HepG2 (cell line): ENCODE measurements at regions not wholly inside any gene's neighbourhood (a gene's known extent, or its start where the extent isn't known, plus 50 kb on each side); places are given as distances from the start of the nearest gene placed in this dataset.

Experiments used
- CBX5 ChIP-seq: sonication (generic); formaldehyde crosslinking; IDR thresholded peaks from 2 replicates; pipeline ENCODE4 v1.4.0; 2020; ENCODE audit warnings: missing genetic modification reagents, borderline replicate concordance
- CREB1 ChIP-seq, 2 experiments: fragments of 450-650 bp in 1 of 2; IDR thresholded peaks; 2 replicates each; pipeline ENCODE4 v1.6.1; 2016 to 2017; ENCODE audit warnings: control low read depth in 1 of 2, mild to moderate bottlenecking in 1 of 2, missing compliant biosample characterization in 1 of 2, missing genetic modification characterization in 1 of 2
- FUBP1 ChIP-seq: sonication (generic); formaldehyde crosslinking; IDR thresholded peaks from 2 replicates; pipeline ENCODE4 v1.5.1; 2020; ENCODE audit warnings: missing genetic modification reagents, mild to moderate bottlenecking, borderline replicate concordance
- GFI1 ChIP-seq: sonication (generic); formaldehyde crosslinking; IDR thresholded peaks from 2 replicates; pipeline ENCODE4 v1.5.0; 2020; ENCODE audit warnings: missing genetic modification reagents, mild to moderate bottlenecking, borderline replicate concordance
- HNRNPLL ChIP-seq: fragments of 200-400 bp; formaldehyde crosslinking; IDR thresholded peaks from 2 replicates; pipeline ENCODE4 v1.6.1; 2017; ENCODE audit warnings: mild to moderate bottlenecking, low read depth, low read length; ENCODE audit not compliant: poor library complexity, severe bottlenecking
- RXRB ChIP-seq: IDR thresholded peaks from 2 replicates; pipeline ENCODE4 v1.6.1; 2016; ENCODE audit warnings: borderline replicate concordance, missing genetic modification reagents, missing compliant biosample characterization
- TRIM24 ChIP-seq: sonication (generic); formaldehyde crosslinking; IDR thresholded peaks from 2 replicates; pipeline ENCODE4 v1.8.0; 2022; ENCODE audit warnings: mild to moderate bottlenecking, missing genetic modification reagents
- XRCC5 ChIP-seq: fragments of 200-400 bp; formaldehyde crosslinking; optimal IDR thresholded peaks from 2 replicates; pipeline ENCODE3; 2017; ENCODE audit warnings: mild to moderate bottlenecking, low read length
- ZBTB7B ChIP-seq: sonication (generic); formaldehyde crosslinking; IDR thresholded peaks from 2 replicates; pipeline ENCODE4 v1.4.0; 2020; ENCODE audit warnings: missing genetic modification reagents
- ZFP36L2 ChIP-seq: sonication (generic); formaldehyde crosslinking; IDR thresholded peaks from 2 replicates; pipeline ENCODE4 v1.4.0; 2020; ENCODE audit warnings: missing genetic modification reagents
- ZIK1 ChIP-seq: sonication (generic); formaldehyde crosslinking; IDR thresholded peaks from 2 replicates; pipeline ENCODE4 v1.5.0; 2020; ENCODE audit warnings: mild to moderate bottlenecking, low read depth, missing genetic modification reagents, borderline replicate concordance
- ZNF335 ChIP-seq: sonication (generic); formaldehyde crosslinking; IDR thresholded peaks from 2 replicates; pipeline ENCODE4 v1.4.0; 2020; ENCODE audit warnings: missing genetic modification reagents
- ZNF337 ChIP-seq: sonication (generic); formaldehyde crosslinking; IDR thresholded peaks from 2 replicates; pipeline ENCODE4 v1.5.1; 2020; ENCODE audit warnings: missing genetic modification reagents, low read depth, mild to moderate bottlenecking, borderline replicate concordance
- ZNF441 ChIP-seq: sonication (generic); formaldehyde crosslinking; IDR thresholded peaks from 2 replicates; pipeline ENCODE4 v1.7.0; 2021; ENCODE audit warnings: missing genetic modification reagents, borderline replicate concordance
- ZNF543 ChIP-seq: sonication (generic); formaldehyde crosslinking; IDR thresholded peaks from 2 replicates; pipeline ENCODE4 v1.4.0; 2020; ENCODE audit warnings: mild to moderate bottlenecking, missing genetic modification reagents
- ZNF552 ChIP-seq: sonication (generic); formaldehyde crosslinking; IDR thresholded peaks from 2 replicates; pipeline ENCODE4 v1.9.0; 2022; ENCODE audit warnings: missing genetic modification reagents, mild to moderate bottlenecking, borderline replicate concordance
- ZNF678 ChIP-seq: sonication (generic); formaldehyde crosslinking; IDR thresholded peaks from 2 replicates; pipeline ENCODE4 v1.4.0; 2020; ENCODE audit warnings: mild to moderate bottlenecking, missing genetic modification reagents
- ZNF746 ChIP-seq: sonication (generic); formaldehyde crosslinking; IDR thresholded peaks from 2 replicates; pipeline ENCODE4 v1.8.0; 2022; ENCODE audit warnings: mild to moderate bottlenecking, missing genetic modification reagents
- ZNF841 ChIP-seq: sonication (generic); formaldehyde crosslinking; IDR thresholded peaks from 2 replicates; pipeline ENCODE4 v1.8.1; 2023; ENCODE audit warnings: missing genetic modification reagents, borderline replicate concordance
- ZNF879 ChIP-seq: sonication (generic); formaldehyde crosslinking; IDR thresholded peaks from 2 replicates; pipeline ENCODE4 v1.8.1; 2023; ENCODE audit warnings: missing genetic modification reagents
- ZSCAN5A ChIP-seq: sonication (generic); formaldehyde crosslinking; IDR thresholded peaks from 2 replicates; pipeline ENCODE4 v1.8.0; 2022; ENCODE audit warnings: mild to moderate bottlenecking, missing genetic modification reagents, borderline replicate concordance
- TF ChIP-seq, protein P1 (sequence below): sonication (generic); formaldehyde crosslinking; IDR thresholded peaks from 2 replicates; pipeline ENCODE4 v1.4.0; 2020; ENCODE audit warnings: missing genetic modification reagents

- TF ChIP-seq RXRB, result 0 out of 2 replicates have a peak, but pooled peaks have one; percentile 25
- TF ChIP-seq ZFP36L2 (CRISPR knock-in tag), result no peak
- TF ChIP-seq HNRNPLL, result no peak
- TF ChIP-seq GFI1, result 0 out of 2 replicates have a peak, but pooled peaks have one; percentile 31
- no peak for TF ChIP-seq TRIM24
- no peak for TF ChIP-seq ZNF746 (CRISPR knock-in tag)
- TF ChIP-seq CBX5 (CRISPR knock-in tag), result 0 out of 2 replicates have a peak, but pooled peaks have one; percentile 34
- TF ChIP-seq ZSCAN5A (CRISPR knock-in tag), result no peak
- 0 out of 2 replicates have a peak, but pooled peaks have one; percentile 91 for TF ChIP-seq ZNF552 (CRISPR knock-in tag)
- no peak for TF ChIP-seq ZNF335 (CRISPR knock-in tag)
- TF ChIP-seq ZIK1 (CRISPR knock-in tag), result no peak
- peak; percentile 31 for TF ChIP-seq XRCC5
- TF ChIP-seq ZNF543 (CRISPR knock-in tag), result no peak
- no peak for TF ChIP-seq ZNF841 (CRISPR knock-in tag)
- no peak for TF ChIP-seq FUBP1
- no peak for TF ChIP-seq ZNF879 (CRISPR knock-in tag)
- no peak for TF ChIP-seq CREB1 (IDR thresholded peaks at IDR 0.05)
- no peak for TF ChIP-seq CREB1 (CRISPR knock-in tag; IDR thresholded peaks at IDR 0.05)
- TF ChIP-seq ZBTB7B (CRISPR knock-in tag), result no peak
- no peak for TF ChIP-seq ZNF337
- no peak for TF ChIP-seq ZNF441 (CRISPR knock-in tag)
- TF ChIP-seq ZNF678 (CRISPR knock-in tag), result no peak
- TF ChIP-seq, protein P1, sequence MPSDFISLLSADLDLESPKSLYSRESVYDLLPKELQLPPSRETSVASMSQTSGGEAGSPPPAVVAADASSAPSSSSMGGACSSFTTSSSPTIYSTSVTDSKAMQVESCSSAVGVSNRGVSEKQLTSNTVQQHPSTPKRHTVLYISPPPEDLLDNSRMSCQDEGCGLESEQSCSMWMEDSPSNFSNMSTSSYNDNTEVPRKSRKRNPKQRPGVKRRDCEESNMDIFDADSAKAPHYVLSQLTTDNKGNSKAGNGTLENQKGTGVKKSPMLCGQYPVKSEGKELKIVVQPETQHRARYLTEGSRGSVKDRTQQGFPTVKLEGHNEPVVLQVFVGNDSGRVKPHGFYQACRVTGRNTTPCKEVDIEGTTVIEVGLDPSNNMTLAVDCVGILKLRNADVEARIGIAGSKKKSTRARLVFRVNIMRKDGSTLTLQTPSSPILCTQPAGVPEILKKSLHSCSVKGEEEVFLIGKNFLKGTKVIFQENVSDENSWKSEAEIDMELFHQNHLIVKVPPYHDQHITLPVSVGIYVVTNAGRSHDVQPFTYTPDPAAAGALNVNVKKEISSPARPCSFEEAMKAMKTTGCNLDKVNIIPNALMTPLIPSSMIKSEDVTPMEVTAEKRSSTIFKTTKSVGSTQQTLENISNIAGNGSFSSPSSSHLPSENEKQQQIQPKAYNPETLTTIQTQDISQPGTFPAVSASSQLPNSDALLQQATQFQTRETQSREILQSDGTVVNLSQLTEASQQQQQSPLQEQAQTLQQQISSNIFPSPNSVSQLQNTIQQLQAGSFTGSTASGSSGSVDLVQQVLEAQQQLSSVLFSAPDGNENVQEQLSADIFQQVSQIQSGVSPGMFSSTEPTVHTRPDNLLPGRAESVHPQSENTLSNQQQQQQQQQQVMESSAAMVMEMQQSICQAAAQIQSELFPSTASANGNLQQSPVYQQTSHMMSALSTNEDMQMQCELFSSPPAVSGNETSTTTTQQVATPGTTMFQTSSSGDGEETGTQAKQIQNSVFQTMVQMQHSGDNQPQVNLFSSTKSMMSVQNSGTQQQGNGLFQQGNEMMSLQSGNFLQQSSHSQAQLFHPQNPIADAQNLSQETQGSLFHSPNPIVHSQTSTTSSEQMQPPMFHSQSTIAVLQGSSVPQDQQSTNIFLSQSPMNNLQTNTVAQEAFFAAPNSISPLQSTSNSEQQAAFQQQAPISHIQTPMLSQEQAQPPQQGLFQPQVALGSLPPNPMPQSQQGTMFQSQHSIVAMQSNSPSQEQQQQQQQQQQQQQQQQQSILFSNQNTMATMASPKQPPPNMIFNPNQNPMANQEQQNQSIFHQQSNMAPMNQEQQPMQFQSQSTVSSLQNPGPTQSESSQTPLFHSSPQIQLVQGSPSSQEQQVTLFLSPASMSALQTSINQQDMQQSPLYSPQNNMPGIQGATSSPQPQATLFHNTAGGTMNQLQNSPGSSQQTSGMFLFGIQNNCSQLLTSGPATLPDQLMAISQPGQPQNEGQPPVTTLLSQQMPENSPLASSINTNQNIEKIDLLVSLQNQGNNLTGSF, result no peak
Observed at GRCh38 chr7:54839575-54840213, 80.7 kb upstream of the SEC61G start (continued).
